ENCODE measurements at regions not wholly inside any gene's neighbourhood (a gene's known extent, or its start where the extent isn't known, plus 50 kb on each side); places are given as distances from the start of the nearest gene placed in this dataset.

GRCh38 chr20:47406849-47407682, 50.6 kb upstream of the ZMYND8 start:
- Histone ChIP-seq H3K4me1 (ENCODE audit: insufficient read depth, low read length) (no peaks in the 10 kb centered on the region), H3K9me3 (ENCODE audit: low read depth, low read length) (no peaks in the 10 kb centered on the region), H3K27me3 (ENCODE audit: insufficient read depth, low read length) (no peaks in the 10 kb centered on the region), H3K4me3 (ENCODE audit: low read length) (no peak overlapping the region)

GRCh38 chr20:47411161-47411560, 54.7 kb upstream of the ZMYND8 start:
- Histone ChIP-seq H3K4me3 (ENCODE audit: low read length) (no peak overlapping the region), H3K27me3 (ENCODE audit: insufficient read depth, low read length) (no peaks in the 10 kb centered on the region), H3K4me1 (ENCODE audit: insufficient read depth, low read length) (peaks cover 39% of the 10 kb centered on the region), H3K9me3 (ENCODE audit: low read depth, low read length) (no peaks in the 10 kb centered on the region)

GRCh38 chr20:47412083-47412482, 55.6 kb upstream of the ZMYND8 start:
- H3K4me3 ChIP-seq (ENCODE audit: low read length), result no peak overlapping the region

GRCh38 chr20:47413189-47413588, 56.7 kb upstream of the ZMYND8 start:
- H3K4me3 ChIP-seq (ENCODE audit: low read length), result no peak overlapping the region
- H3K27me3 ChIP-seq (ENCODE audit: insufficient read depth, low read length), result no peaks in the 10 kb centered on the region
- H3K9me3 ChIP-seq (ENCODE audit: low read depth, low read length), result no peaks in the 10 kb centered on the region
- H3K4me1 ChIP-seq (ENCODE audit: insufficient read depth, low read length), result peaks cover 60% of the 10 kb centered on the region

More at GRCh38 chr20:47412083-47412482, 55.6 kb upstream of the ZMYND8 start:
- Histone ChIP-seq H3K27me3 (ENCODE audit: insufficient read depth, low read length) (no peaks in the 10 kb centered on the region), H3K4me1 (ENCODE audit: insufficient read depth, low read length) (peaks cover 49% of the 10 kb centered on the region), H3K9me3 (ENCODE audit: low read depth, low read length) (no peaks in the 10 kb centered on the region)

- no peaks in the 10 kb centered on the region for H3K27me3 ChIP-seq (ENCODE audit: insufficient read depth, low read length)
- no peaks in the 10 kb centered on the region for H3K9me3 ChIP-seq (ENCODE audit: low read depth, low read length)
- H3K4me1 ChIP-seq (ENCODE audit: insufficient read depth, low read length), result peaks cover 75% of the 10 kb centered on the region
- no peak overlapping the region for H3K4me3 ChIP-seq (ENCODE audit: low read length)
These were observed 61.0 kb upstream of the ZMYND8 start for GRCh38 chr20:47417245-47418068.

GRCh38 chr20:47418069-47418757, 61.7 kb upstream of the ZMYND8 start:
- Histone ChIP-seq H3K4me1 (ENCODE audit: insufficient read depth, low read length) (peaks cover 67% of the 10 kb centered on the region), H3K9me3 (ENCODE audit: low read depth, low read length) (no peaks in the 10 kb centered on the region), H3K4me3 (ENCODE audit: low read length) (no peak overlapping the region), H3K27me3 (ENCODE audit: insufficient read depth, low read length) (no peaks in the 10 kb centered on the region)

GRCh38 chr20:47419953-47420514, 63.5 kb upstream of the ZMYND8 start:
- Histone ChIP-seq H3K4me1 (ENCODE audit: insufficient read depth, low read length) (peaks cover 49% of the 10 kb centered on the region), H3K4me3 (ENCODE audit: low read length) (no peak overlapping the region), H3K9me3 (ENCODE audit: low read depth, low read length) (no peaks in the 10 kb centered on the region), H3K27me3 (ENCODE audit: insufficient read depth, low read length) (no peaks in the 10 kb centered on the region)

- H3K4me1 ChIP-seq (ENCODE audit: insufficient read depth, low read length), result peaks cover 39% of the 10 kb centered on the region
- H3K4me3 ChIP-seq (ENCODE audit: low read length), result no peak overlapping the region
- H3K9me3 ChIP-seq (ENCODE audit: low read depth, low read length), result no peaks in the 10 kb centered on the region
- no peaks in the 10 kb centered on the region for H3K27me3 ChIP-seq (ENCODE audit: insufficient read depth, low read length)
These were observed 64.6 kb upstream of the ZMYND8 start for GRCh38 chr20:47421076-47421475.

- Histone ChIP-seq H3K27me3 (ENCODE audit: insufficient read depth, low read length) (no peaks in the 10 kb centered on the region), H3K4me1 (ENCODE audit: insufficient read depth, low read length) (peaks cover 25% of the 10 kb centered on the region), H3K9me3 (ENCODE audit: low read depth, low read length) (peaks cover 6% of the 10 kb centered on the region), H3K4me3 (ENCODE audit: low read length) (no peak overlapping the region)
These were observed 67.1 kb upstream of the ZMYND8 start for GRCh38 chr20:47423586-47423985.

GRCh38 chr20:47427067-47427466, 70.6 kb upstream of the ZMYND8 start:
- H3K27me3 ChIP-seq (ENCODE audit: insufficient read depth, low read length), result no peaks in the 10 kb centered on the region
- peaks cover 6% of the 10 kb centered on the region for H3K9me3 ChIP-seq (ENCODE audit: low read depth, low read length)
- peaks cover 36% of the 10 kb centered on the region for H3K4me1 ChIP-seq (ENCODE audit: insufficient read depth, low read length)
- no peak overlapping the region for H3K4me3 ChIP-seq (ENCODE audit: low read length)

GRCh38 chr20:47427746-47428145, 71.2 kb upstream of the ZMYND8 start:
- H3K4me3 ChIP-seq (ENCODE audit: low read length), result no peak overlapping the region
- peaks cover 43% of the 10 kb centered on the region for H3K4me1 ChIP-seq (ENCODE audit: insufficient read depth, low read length)
- H3K27me3 ChIP-seq (ENCODE audit: insufficient read depth, low read length), result no peaks in the 10 kb centered on the region
- H3K9me3 ChIP-seq (ENCODE audit: low read depth, low read length), result peaks cover 6% of the 10 kb centered on the region

GRCh38 chr20:47428164-47428563, 71.7 kb upstream of the ZMYND8 start:
- Histone ChIP-seq H3K27me3 (ENCODE audit: insufficient read depth, low read length) (no peaks in the 10 kb centered on the region), H3K4me3 (ENCODE audit: low read length) (no peak overlapping the region), H3K9me3 (ENCODE audit: low read depth, low read length) (peaks cover 6% of the 10 kb centered on the region), H3K4me1 (ENCODE audit: insufficient read depth, low read length) (peaks cover 47% of the 10 kb centered on the region)

- H3K9me3 ChIP-seq (ENCODE audit: low read depth, low read length), result peaks cover 6% of the 10 kb centered on the region
- H3K27me3 ChIP-seq (ENCODE audit: insufficient read depth, low read length), result no peaks in the 10 kb centered on the region
- no peak overlapping the region for H3K4me3 ChIP-seq (ENCODE audit: low read length)
- H3K4me1 ChIP-seq (ENCODE audit: insufficient read depth, low read length), result peaks cover 51% of the 10 kb centered on the region
These were observed 72.4 kb upstream of the ZMYND8 start for GRCh38 chr20:47428851-47429336.

GRCh38 chr20:47429409-47429808, 72.3 kb upstream of the NCOA3 start:
- Histone ChIP-seq H3K9me3 (ENCODE audit: low read depth, low read length) (peaks cover 6% of the 10 kb centered on the region), H3K4me1 (ENCODE audit: insufficient read depth, low read length) (peaks cover 51% of the 10 kb centered on the region), H3K4me3 (ENCODE audit: low read length) (no peak overlapping the region)

More at GRCh38 chr20:47429409-47429808, 72.3 kb upstream of the NCOA3 start:
- no peaks in the 10 kb centered on the region for H3K27me3 ChIP-seq (ENCODE audit: insufficient read depth, low read length)

Measured in mononuclear cell (primary cell).